ENCODE measurements at regions not wholly inside any gene's neighbourhood (a gene's known extent, or its start where the extent isn't known, plus 50 kb on each side); places are given as distances from the start of the nearest gene placed in this dataset.

DNA sequence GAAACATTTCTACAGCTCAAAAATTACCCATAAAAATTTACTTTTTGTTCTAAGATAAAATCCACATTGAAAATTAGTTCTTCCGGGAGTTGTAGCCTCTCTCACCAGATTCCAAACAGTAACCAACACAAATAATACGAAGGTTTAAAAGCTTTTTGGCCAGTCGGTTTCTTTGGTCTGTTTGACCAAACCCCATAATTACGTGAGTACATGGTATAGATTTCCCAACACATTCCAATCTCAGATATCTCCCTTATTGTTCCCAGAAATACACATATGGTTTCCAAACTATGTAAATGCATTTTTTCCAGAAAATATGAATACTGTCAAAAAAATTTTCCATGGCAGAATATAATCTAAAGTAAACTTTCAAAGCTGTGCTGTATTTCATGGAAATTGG is 722.0 kb downstream of the KCNJ2 start (continued):
- TF ChIP-seq, protein P1, sequence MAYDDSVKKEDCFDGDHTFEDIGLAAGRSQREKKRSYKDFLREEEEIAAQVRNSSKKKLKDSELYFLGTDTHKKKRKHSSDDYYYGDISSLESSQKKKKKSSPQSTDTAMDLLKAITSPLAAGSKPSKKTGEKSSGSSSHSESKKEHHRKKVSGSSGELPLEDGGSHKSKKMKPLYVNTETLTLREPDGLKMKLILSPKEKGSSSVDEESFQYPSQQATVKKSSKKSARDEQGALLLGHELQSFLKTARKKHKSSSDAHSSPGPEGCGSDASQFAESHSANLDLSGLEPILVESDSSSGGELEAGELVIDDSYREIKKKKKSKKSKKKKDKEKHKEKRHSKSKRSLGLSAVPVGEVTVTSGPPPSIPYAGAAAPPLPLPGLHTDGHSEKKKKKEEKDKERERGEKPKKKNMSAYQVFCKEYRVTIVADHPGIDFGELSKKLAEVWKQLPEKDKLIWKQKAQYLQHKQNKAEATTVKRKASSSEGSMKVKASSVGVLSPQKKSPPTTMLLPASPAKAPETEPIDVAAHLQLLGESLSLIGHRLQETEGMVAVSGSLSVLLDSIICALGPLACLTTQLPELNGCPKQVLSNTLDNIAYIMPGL (CRISPR knock-in tag; IDR thresholded peaks at IDR 0.05): no peak

DNA sequence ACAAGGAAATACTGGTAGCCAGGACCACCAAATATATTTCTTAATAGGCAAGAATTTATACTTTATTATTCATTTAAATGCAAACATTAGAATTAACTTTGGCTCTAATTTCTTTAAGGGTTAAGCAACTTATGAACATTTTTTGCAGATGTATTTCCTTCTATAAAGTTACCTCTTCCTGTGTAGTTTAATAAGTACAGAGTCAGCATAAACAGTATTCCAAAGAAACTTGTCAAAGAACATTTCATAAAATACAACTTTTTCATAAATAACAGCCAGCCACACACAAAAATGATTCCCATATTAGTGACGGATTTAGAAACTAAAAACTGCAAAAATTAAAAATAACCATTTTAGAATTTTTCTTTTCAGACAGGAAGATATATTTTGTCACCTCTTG is 723.2 kb downstream of the KCNJ2 start:
- H3K9me3 Mint-ChIP-seq: peaks cover 11% of the 10 kb centered on the region
- TF ChIP-seq OVOL2 (CRISPR knock-in tag; IDR thresholded peaks at IDR 0.05; ENCODE audit: borderline replicate concordance) (no peak), ZNF232 (CRISPR knock-in tag; IDR thresholded peaks at IDR 0.05) (no peak)
- no peak overlapping the region for H3K4me3 Mint-ChIP-seq
- no peak for ATAC-seq
- no peaks in the 10 kb centered on the region; the same call in 1 of the 2 replicates for H3K27me3 Mint-ChIP-seq (ENCODE audit: low read depth)
- ChIA-PET CTCF (no interaction called here), POLR2A (no interaction called here)
- H3K4me1 Mint-ChIP-seq: peaks cover 9% of the 10 kb centered on the region
- DNase-seq (ENCODE audit: low spot score): no peak
- no peak overlapping the region for H3K27ac Mint-ChIP-seq
- peaks cover 6% of the 10 kb centered on the region for H3K36me3 Mint-ChIP-seq

DNA sequence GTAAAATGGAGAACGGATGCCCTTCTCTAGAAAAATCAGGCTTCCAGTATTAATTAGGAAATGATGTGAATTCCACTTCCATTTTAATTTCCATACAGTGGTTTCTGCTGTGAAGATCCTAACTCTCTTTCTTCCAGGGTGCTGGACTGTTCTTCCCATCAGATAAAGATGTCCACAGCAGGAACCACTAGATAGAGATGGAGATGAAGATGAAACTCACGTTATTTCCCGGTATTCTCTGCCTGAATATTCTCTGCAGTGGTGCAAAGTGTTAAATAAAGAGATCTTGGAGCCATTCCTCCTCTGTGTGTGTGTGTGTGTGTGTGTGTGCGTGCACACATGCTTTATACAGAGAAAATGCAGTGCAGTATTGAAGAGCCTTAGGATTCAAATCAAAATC is 727.5 kb downstream of the KCNJ2 start:
- Mint-ChIP-seq H3K4me3 (no peak overlapping the region), H3K9me3 (peaks cover 22% of the 10 kb centered on the region), H3K4me1 (peaks cover 18% of the 10 kb centered on the region), H3K36me3 (peaks cover 14% of the 10 kb centered on the region), H3K27me3 (ENCODE audit: low read depth) (no peaks in the 10 kb centered on the region; the same call in 1 of the 2 replicates), H3K27ac (no peak overlapping the region)
- ATAC-seq (no peak), DNase-seq (ENCODE audit: low spot score) (no peak)
- ChIA-PET POLR2A (no interaction called here), CTCF (no interaction called here)
- TF ChIP-seq, protein P2, sequence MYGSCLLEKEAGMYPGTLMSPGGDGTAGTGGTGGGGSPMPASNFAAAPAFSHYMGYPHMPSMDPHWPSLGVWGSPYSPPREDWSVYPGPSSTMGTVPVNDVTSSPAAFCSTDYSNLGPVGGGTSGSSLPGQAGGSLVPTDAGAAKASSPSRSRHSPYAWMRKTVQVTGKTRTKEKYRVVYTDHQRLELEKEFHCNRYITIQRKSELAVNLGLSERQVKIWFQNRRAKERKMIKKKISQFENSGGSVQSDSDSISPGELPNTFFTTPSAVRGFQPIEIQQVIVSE (CRISPR knock-in tag; IDR thresholded peaks at IDR 0.05; ENCODE audit: borderline replicate concordance): no peak
- TF ChIP-seq, protein P3, sequence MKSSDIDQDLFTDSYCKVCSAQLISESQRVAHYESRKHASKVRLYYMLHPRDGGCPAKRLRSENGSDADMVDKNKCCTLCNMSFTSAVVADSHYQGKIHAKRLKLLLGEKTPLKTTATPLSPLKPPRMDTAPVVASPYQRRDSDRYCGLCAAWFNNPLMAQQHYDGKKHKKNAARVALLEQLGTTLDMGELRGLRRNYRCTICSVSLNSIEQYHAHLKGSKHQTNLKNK (CRISPR knock-in tag; IDR thresholded peaks at IDR 0.05): no peak
- TF ChIP-seq, protein P1 (CRISPR knock-in tag; IDR thresholded peaks at IDR 0.05): no peak
- TF ChIP-seq, protein P4, sequence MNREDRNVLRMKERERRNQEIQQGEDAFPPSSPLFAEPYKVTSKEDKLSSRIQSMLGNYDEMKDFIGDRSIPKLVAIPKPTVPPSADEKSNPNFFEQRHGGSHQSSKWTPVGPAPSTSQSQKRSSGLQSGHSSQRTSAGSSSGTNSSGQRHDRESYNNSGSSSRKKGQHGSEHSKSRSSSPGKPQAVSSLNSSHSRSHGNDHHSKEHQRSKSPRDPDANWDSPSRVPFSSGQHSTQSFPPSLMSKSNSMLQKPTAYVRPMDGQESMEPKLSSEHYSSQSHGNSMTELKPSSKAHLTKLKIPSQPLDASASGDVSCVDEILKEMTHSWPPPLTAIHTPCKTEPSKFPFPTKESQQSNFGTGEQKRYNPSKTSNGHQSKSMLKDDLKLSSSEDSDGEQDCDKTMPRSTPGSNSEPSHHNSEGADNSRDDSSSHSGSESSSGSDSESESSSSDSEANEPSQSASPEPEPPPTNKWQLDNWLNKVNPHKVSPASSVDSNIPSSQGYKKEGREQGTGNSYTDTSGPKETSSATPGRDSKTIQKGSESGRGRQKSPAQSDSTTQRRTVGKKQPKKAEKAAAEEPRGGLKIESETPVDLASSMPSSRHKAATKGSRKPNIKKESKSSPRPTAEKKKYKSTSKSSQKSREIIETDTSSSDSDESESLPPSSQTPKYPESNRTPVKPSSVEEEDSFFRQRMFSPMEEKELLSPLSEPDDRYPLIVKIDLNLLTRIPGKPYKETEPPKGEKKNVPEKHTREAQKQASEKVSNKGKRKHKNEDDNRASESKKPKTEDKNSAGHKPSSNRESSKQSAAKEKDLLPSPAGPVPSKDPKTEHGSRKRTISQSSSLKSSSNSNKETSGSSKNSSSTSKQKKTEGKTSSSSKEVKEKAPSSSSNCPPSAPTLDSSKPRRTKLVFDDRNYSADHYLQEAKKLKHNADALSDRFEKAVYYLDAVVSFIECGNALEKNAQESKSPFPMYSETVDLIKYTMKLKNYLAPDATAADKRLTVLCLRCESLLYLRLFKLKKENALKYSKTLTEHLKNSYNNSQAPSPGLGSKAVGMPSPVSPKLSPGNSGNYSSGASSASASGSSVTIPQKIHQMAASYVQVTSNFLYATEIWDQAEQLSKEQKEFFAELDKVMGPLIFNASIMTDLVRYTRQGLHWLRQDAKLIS (CRISPR knock-in tag; IDR thresholded peaks at IDR 0.05; ENCODE audit: borderline replicate concordance): no peak
- TF ChIP-seq ZNF396 (CRISPR knock-in tag; IDR thresholded peaks at IDR 0.05; ENCODE audit: borderline replicate concordance) (no peak), CBFB (CRISPR knock-in tag; IDR thresholded peaks at IDR 0.05; ENCODE audit: low read depth) (no peak), TP53 (CRISPR knock-in tag; IDR thresholded peaks at IDR 0.05) (no peak), RORB (CRISPR knock-in tag; IDR thresholded peaks at IDR 0.05) (no peak), TEAD4 (CRISPR knock-in tag; IDR thresholded peaks at IDR 0.05) (no peak)
- TF ChIP-seq, protein P5, sequence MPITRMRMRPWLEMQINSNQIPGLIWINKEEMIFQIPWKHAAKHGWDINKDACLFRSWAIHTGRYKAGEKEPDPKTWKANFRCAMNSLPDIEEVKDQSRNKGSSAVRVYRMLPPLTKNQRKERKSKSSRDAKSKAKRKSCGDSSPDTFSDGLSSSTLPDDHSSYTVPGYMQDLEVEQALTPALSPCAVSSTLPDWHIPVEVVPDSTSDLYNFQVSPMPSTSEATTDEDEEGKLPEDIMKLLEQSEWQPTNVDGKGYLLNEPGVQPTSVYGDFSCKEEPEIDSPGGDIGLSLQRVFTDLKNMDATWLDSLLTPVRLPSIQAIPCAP (CRISPR knock-in tag; IDR thresholded peaks at IDR 0.05): no peak
- TF ChIP-seq, protein P6, sequence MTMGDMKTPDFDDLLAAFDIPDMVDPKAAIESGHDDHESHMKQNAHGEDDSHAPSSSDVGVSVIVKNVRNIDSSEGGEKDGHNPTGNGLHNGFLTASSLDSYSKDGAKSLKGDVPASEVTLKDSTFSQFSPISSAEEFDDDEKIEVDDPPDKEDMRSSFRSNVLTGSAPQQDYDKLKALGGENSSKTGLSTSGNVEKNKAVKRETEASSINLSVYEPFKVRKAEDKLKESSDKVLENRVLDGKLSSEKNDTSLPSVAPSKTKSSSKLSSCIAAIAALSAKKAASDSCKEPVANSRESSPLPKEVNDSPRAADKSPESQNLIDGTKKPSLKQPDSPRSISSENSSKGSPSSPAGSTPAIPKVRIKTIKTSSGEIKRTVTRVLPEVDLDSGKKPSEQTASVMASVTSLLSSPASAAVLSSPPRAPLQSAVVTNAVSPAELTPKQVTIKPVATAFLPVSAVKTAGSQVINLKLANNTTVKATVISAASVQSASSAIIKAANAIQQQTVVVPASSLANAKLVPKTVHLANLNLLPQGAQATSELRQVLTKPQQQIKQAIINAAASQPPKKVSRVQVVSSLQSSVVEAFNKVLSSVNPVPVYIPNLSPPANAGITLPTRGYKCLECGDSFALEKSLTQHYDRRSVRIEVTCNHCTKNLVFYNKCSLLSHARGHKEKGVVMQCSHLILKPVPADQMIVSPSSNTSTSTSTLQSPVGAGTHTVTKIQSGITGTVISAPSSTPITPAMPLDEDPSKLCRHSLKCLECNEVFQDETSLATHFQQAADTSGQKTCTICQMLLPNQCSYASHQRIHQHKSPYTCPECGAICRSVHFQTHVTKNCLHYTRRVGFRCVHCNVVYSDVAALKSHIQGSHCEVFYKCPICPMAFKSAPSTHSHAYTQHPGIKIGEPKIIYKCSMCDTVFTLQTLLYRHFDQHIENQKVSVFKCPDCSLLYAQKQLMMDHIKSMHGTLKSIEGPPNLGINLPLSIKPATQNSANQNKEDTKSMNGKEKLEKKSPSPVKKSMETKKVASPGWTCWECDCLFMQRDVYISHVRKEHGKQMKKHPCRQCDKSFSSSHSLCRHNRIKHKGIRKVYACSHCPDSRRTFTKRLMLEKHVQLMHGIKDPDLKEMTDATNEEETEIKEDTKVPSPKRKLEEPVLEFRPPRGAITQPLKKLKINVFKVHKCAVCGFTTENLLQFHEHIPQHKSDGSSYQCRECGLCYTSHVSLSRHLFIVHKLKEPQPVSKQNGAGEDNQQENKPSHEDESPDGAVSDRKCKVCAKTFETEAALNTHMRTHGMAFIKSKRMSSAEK (CRISPR knock-in tag; IDR thresholded peaks at IDR 0.05; ENCODE audit: borderline replicate concordance): no peak
- TF ChIP-seq, protein P7, sequence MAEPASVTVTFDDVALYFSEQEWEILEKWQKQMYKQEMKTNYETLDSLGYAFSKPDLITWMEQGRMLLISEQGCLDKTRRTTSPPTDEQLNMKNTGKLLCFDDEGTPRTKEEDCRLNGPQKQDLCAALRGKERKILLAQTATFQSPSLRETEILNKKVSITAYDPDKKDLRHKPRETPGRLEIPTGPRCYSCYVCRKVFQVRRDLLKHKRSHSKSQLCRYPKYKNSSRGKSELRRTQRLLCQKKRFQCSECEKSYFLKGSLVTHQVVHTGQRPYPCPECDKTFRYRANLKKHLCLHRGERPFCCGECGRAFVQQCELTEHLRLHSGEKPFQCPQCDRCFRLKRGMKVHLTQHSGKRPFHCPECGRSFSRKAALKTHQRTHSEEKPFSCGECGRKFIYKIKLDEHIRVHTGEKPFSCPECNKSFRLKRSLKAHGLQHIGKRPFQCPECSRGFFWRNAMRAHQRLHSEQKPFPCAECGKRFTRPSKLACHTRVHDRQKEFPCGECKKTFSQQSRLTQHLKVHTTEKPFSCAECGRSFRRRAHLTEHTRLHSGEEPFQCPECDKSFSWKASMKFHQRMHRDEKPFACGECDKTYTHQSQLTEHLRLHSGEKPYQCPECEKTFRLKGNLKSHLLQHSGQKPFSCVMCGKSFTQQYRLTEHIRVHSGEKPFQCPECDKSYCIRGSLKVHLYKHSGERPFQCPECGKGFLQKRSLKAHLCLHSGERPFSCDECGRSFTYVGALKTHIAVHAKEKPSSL (CRISPR knock-in tag; conservative IDR thresholded peaks at IDR 0.05): no peak
